HepG2 (cell line): ENCODE measurements at regions not wholly inside any gene's neighbourhood (a gene's known extent, or its start where the extent isn't known, plus 50 kb on each side); places are given as distances from the start of the nearest gene placed in this dataset.

Source experiments
- ATAC-seq: fragments of 200-7000 bp; cut with Tn5 transposase; 3 replicates; pipeline ENCODE4 v1.9.1; 2020; ENCODE audit warnings: mild to moderate bottlenecking, moderate library complexity
- BruUV-seq: library from RNA; stranded (reverse); fragments of 400-500 nt; replicated peaks from 2 replicates; lab custom pipeline; 2021; lab: Mats Ljungman, UMichigan
- CTCF ChIA-PET: fragments of 300-600 bp; formaldehyde crosslinking; extraction: SDS; loops from one replicate; lab custom pipeline; 2021; ENCODE audit warnings: low total read pairs, inconsistent platforms, low intra/inter-chr PET ratio; lab: Yijun Ruan, JAX
- POLR2A ChIA-PET: fragments of 350-600 bp; sonication (Branson Sonifier 250); formaldehyde crosslinking; loops from one replicate; lab custom pipeline; 2020; ENCODE audit warnings: antibody characterized with exemption, inconsistent platforms; lab: Yijun Ruan, JAX
- DNase-seq: peaks from one replicate; pipeline ENCODE4 v3.0.0-alpha.2; 2015; ENCODE audit warnings: low spot score
- FAIRE-seq: peaks from 3 replicates; lab custom pipeline; 2011; peaks lifted over from hg19 to GRCh38; lab: Jason Lieb, UNC
- H2AFZ ChIP-seq: one replicate; pipeline ENCODE4 v1.6.1; 2011; ENCODE audit warnings: low read length, inconsistent platforms
- H3K27ac ChIP-seq: fragments of 300-600 bp; 3 replicates; pipeline ENCODE4 v1.8.0; 2011; ENCODE audit warnings: mixed run types, mild to moderate bottlenecking, mixed read lengths, low read length, inconsistent platforms; ENCODE audit not compliant: insufficient read depth; ENCODE audit errors: extremely low read length
- H3K27me3 ChIP-seq, 2 experiments: fragments of 200-600 bp in 1 of 2; 2 replicates in 1 of 2; 3 replicates in 1 of 2; pipeline versions ENCODE4 v1.6.0 to v1.8.0; 2011; ENCODE audit warnings: low read length in 2 of 2, mild to moderate bottlenecking in 2 of 2, moderate library complexity in 2 of 2, inconsistent platforms in 1 of 2; ENCODE audit not compliant: insufficient read depth in 2 of 2, control insufficient read depth in 1 of 2
- H3K36me3 ChIP-seq, 2 experiments: fragments of 200-600 bp in 1 of 2; replicated peaks in 1 of 2; 2 replicates in 1 of 2; 3 replicates in 1 of 2; pipeline versions ENCODE4 v1.5.1 to v1.8.0; 2011; ENCODE audit warnings: low read length in 2 of 2, inconsistent platforms in 1 of 2; ENCODE audit not compliant: insufficient read depth in 2 of 2, control insufficient read depth in 1 of 2
- H3K4me1 ChIP-seq: 2 replicates; pipeline ENCODE4 v1.5.1; 2012; ENCODE audit warnings: low read length, inconsistent platforms; ENCODE audit not compliant: insufficient read depth
- H3K4me2 ChIP-seq: 2 replicates; pipeline ENCODE4 v1.6.0; 2011; ENCODE audit warnings: low read depth, low read length, inconsistent platforms
- H3K4me3 ChIP-seq, 3 experiments: fragments of 200-600 bp in 1 of 3; sonication (generic), shearing (Covaris generic) in 1 of 3; replicated peaks in 1 of 3; 2 replicates each; pipeline ENCODE4 v1.5.1; 2011 to 2016; ENCODE audit warnings: low read length in 3 of 3, inconsistent platforms in 2 of 3, low read depth in 2 of 3, mild to moderate bottlenecking in 2 of 3, control low read depth in 1 of 3, mixed read lengths in 1 of 3; ENCODE audit not compliant: insufficient read depth in 1 of 3
- H3K79me2 ChIP-seq: one replicate; pipeline ENCODE4 v1.6.1; 2011; ENCODE audit warnings: low read length, inconsistent platforms; ENCODE audit not compliant: insufficient read depth
- H3K9ac ChIP-seq: 2 replicates; pipeline ENCODE4 v1.6.0; 2011; ENCODE audit warnings: mild to moderate bottlenecking, low read depth, low read length, inconsistent platforms; ENCODE audit not compliant: insufficient read depth
- H3K9me3 ChIP-seq: 2 replicates; pipeline ENCODE4 v1.5.1; 2012; ENCODE audit warnings: mild to moderate bottlenecking, low read length
- H4K20me1 ChIP-seq: 2 replicates; pipeline ENCODE4 v1.6.0; 2011; ENCODE audit warnings: inconsistent platforms, mild to moderate bottlenecking, low read length, moderate library complexity; ENCODE audit not compliant: insufficient read depth
- GTF3A ChIP-seq: sonication (generic); formaldehyde crosslinking; conservative IDR thresholded peaks from 2 replicates; pipeline ENCODE4 v1.4.0; 2020; ENCODE audit warnings: mild to moderate bottlenecking, missing genetic modification reagents
- IKZF1 ChIP-seq: fragments of 450-650 bp; IDR thresholded peaks from 2 replicates; pipeline ENCODE4 v1.7.1; 2016
- KLF13 ChIP-seq: sonication (generic); formaldehyde crosslinking; IDR thresholded peaks from 2 replicates; pipeline ENCODE4 v1.4.0; 2020; ENCODE audit warnings: mild to moderate bottlenecking, missing genetic modification reagents
- NPAS2 ChIP-seq: sonication (generic); formaldehyde crosslinking; IDR thresholded peaks from 2 replicates; pipeline ENCODE4 v1.8.0; 2022; ENCODE audit warnings: mild to moderate bottlenecking, missing genetic modification reagents, borderline replicate concordance
- NR2F1 ChIP-seq, 2 experiments: fragments of 450-650 bp in 1 of 2; formaldehyde crosslinking in 1 of 2; IDR thresholded peaks; 2 replicates each; pipeline versions ENCODE4 v1.5.0 to v1.6.1; 2016 to 2020; ENCODE audit warnings: mild to moderate bottlenecking in 1 of 2, missing compliant biosample characterization in 1 of 2, missing genetic modification reagents in 1 of 2, moderate library complexity in 1 of 2
- RCOR2 ChIP-seq: IDR thresholded peaks from 2 replicates; pipeline ENCODE4 v1.6.1; 2016; ENCODE audit warnings: missing biosample characterization, missing genetic modification reagents
- TBX2 ChIP-seq: sonication (generic); formaldehyde crosslinking; IDR thresholded peaks from 2 replicates; pipeline ENCODE4 v1.5.0; 2020; ENCODE audit warnings: missing genetic modification reagents, mild to moderate bottlenecking, borderline replicate concordance
- TCF7 ChIP-seq: sonication (generic); IDR thresholded peaks from 2 replicates; pipeline ENCODE4 v1.6.1; 2016; ENCODE audit warnings: antibody characterized with exemption, low read depth
- ZMYM2 ChIP-seq: sonication (generic); formaldehyde crosslinking; IDR thresholded peaks from 2 replicates; pipeline ENCODE4 v1.8.0; 2022; ENCODE audit warnings: mild to moderate bottlenecking, missing genetic modification reagents
- ZZZ3 ChIP-seq: sonication (generic); formaldehyde crosslinking; IDR thresholded peaks from 2 replicates; pipeline ENCODE4 v1.4.0; 2020; ENCODE audit warnings: missing genetic modification reagents, mild to moderate bottlenecking, borderline replicate concordance
- WGBS: methylation state at CpG from one replicate; pipeline ENCODE4 v1.1.6; 2017; ENCODE audit warnings: low lambda C conversion rate; 5-methylcytosine and 5-hydroxymethylcytosine counted together
- in situ Hi-C: cut with HindIII; loops from 2 replicates; pipeline ENCODE4 v1.10.0; 2017; ENCODE audit warnings: low pct_unique_long_range_greater_than_20kb; ENCODE audit not compliant: extremely low pct_ligation_motif_present
- intact Hi-C: fragments of 100-400 bp; cut with micrococcal nuclease; formaldehyde crosslinking; loops from one replicate; pipeline ENCODE4 v1.10.0; 2022; ENCODE audit not compliant: unreplicated experiment
- TF ChIP-seq, protein P1 (sequence below): sonication (generic); formaldehyde crosslinking; IDR thresholded peaks from 2 replicates; pipeline ENCODE4 v1.9.0; 2021; ENCODE audit warnings: missing genetic modification reagents, borderline replicate concordance
- TF ChIP-seq, protein P2 (sequence below): sonication (generic); formaldehyde crosslinking; IDR thresholded peaks from 2 replicates; pipeline ENCODE4 v1.5.0; 2020; ENCODE audit warnings: mild to moderate bottlenecking, low read depth, missing genetic modification reagents, borderline replicate concordance

DNA sequence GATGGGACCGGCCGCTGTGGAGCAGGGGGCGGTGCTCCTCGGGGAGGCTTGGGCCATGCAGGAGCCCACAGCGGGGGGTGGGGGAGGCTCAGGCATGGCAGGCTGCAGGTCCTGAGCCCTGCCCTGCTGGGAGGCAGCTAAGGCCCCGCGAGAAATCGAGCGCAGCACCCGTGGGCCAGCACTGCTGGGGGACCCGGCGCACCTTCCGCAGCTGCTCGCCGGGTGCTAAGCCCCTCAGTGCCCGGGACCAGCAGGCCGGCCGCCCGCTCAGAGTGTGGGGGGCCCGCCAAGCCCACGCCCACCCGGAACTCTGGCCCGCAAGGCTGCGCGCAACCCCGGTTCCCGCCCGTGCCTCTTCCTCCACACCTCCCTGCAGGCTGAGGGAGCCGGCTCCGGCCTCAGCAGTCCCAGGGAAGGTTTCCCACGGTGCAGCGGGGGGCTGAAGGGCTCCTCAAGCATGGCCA lies 131.5 kb downstream of the SNX18 start:
- Histone ChIP-seq H3K9ac (no peak overlapping the region), H2AFZ (no peak overlapping the region), H4K20me1 (no peaks in the 10 kb centered on the region), H3K4me3 (no peak overlapping the region), H3K27ac (no peak overlapping the region), H3K4me2 (no peak overlapping the region), H3K79me2 (no peaks in the 10 kb centered on the region), H3K4me1 (no peaks in the 10 kb centered on the region), H3K36me3 (no peaks in the 10 kb centered on the region), H3K27me3 (no peaks in the 10 kb centered on the region; a peak in 1 of 5 replicates), H3K9me3 (no peaks in the 10 kb centered on the region)
- WGBS = 71% methylated on average over 7 of the region's 32 CpGs
- no peak for TF ChIP-seq KLF13 (CRISPR knock-in tag)
- no peak for TF ChIP-seq NPAS2
- TF ChIP-seq TBX2 (CRISPR knock-in tag) = no peak
- DNase-seq = no peak
- no peak for ATAC-seq
- intact Hi-C loops (no loop called here), in situ Hi-C loops (no loop called here)
- POLR2A ChIA-PET = no interaction called here
- no TSS peak for BruUV-seq
- CTCF ChIA-PET = no interaction called here
- FAIRE-seq = no peak

DNA sequence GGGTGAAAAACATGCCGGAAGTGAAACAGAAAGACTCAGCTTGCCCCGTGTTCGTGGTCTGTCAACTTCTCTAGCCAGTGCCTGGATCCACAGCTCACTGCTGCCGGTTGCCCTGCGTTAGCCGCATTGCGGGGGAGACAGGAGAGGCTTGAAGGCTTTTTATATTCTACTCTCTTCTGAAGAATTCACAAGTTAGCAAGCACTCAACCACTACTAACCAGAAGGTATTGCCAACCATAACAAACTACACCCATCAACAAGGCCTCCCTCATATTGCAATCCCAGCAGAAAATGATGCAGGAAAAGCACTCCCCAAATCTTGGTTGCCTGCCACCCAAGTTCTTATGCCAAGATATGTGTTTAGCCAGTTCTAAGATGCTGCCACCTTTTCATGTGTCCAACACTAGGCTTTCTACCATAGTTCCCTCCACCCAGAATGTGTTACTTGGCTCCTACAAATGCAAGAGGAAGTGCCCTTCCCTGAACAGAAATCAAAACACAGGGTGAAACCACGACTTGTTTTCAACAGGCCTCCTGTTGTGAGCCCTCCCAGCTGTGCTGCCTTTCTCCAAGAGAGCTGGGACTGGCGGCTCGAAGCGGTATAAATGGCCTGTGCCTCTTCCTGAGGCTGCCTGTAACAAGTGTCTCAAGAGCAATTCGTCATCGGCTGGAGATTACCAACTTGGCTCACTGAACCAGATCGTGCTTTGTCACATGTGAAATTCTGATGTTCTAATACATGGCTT lies 129.0 kb downstream of the SNX18 start:
- CTCF ChIA-PET = no interaction called here

More for the DNA sequence above, 129.0 kb downstream of the SNX18 start:
- DNase-seq (no peak), ATAC-seq (no peak), FAIRE-seq (no peak)
- H4K20me1 ChIP-seq = no peaks in the 10 kb centered on the region
- no peaks in the 10 kb centered on the region for H3K4me1 ChIP-seq
- POLR2A ChIA-PET = no interaction called here
- no peaks in the 10 kb centered on the region for H3K9me3 ChIP-seq
- H3K27ac ChIP-seq = no peak overlapping the region
- in situ Hi-C loops (no loop called here), intact Hi-C loops (no loop called here)
- no peak overlapping the region for H3K4me3 ChIP-seq
- WGBS = 57% methylated on average over 12 of the region's 14 CpGs
- BruUV-seq = no TSS peak
- no peaks in the 10 kb centered on the region for H3K27me3 ChIP-seq
- no peaks in the 10 kb centered on the region for H3K36me3 ChIP-seq
- H3K4me2 ChIP-seq = no peak overlapping the region
- TF ChIP-seq NR2F1 (CRISPR knock-in tag; IDR thresholded peaks at IDR 0.05) (no peak), IKZF1 (no peak), RCOR2 (CRISPR knock-in tag) (no peak), TCF7 (no peak), ZMYM2 (CRISPR knock-in tag) (no peak), GTF3A (no peak), ZZZ3 (CRISPR knock-in tag) (no peak)
- TF ChIP-seq, protein P1, sequence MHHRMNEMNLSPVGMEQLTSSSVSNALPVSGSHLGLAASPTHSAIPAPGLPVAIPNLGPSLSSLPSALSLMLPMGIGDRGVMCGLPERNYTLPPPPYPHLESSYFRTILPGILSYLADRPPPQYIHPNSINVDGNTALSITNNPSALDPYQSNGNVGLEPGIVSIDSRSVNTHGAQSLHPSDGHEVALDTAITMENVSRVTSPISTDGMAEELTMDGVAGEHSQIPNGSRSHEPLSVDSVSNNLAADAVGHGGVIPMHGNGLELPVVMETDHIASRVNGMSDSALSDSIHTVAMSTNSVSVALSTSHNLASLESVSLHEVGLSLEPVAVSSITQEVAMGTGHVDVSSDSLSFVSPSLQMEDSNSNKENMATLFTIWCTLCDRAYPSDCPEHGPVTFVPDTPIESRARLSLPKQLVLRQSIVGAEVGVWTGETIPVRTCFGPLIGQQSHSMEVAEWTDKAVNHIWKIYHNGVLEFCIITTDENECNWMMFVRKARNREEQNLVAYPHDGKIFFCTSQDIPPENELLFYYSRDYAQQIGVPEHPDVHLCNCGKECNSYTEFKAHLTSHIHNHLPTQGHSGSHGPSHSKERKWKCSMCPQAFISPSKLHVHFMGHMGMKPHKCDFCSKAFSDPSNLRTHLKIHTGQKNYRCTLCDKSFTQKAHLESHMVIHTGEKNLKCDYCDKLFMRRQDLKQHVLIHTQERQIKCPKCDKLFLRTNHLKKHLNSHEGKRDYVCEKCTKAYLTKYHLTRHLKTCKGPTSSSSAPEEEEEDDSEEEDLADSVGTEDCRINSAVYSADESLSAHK (CRISPR knock-in tag) = no peak
- TF ChIP-seq, protein P2, sequence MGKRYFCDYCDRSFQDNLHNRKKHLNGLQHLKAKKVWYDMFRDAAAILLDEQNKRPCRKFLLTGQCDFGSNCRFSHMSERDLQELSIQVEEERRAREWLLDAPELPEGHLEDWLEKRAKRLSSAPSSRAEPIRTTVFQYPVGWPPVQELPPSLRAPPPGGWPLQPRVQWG (CRISPR knock-in tag) = no peak
- H2AFZ ChIP-seq = no peak overlapping the region
- no peaks in the 10 kb centered on the region for H3K79me2 ChIP-seq
- H3K9ac ChIP-seq = no peak overlapping the region
